K562 (cell line): ENCODE measurements at regions not wholly inside any gene's neighbourhood (a gene's known extent, or its start where the extent isn't known, plus 50 kb on each side); places are given as distances from the start of the nearest gene placed in this dataset.

ENCODE experiments used
- ATAC-seq: fragments of 200-7000 bp; cut with Tn5 transposase; 3 replicates; pipeline ENCODE4 v1.9.1; 2020; ENCODE audit warnings: moderate library complexity
- BruUV-seq: library from RNA; stranded (reverse); fragments of 400-500 nt; replicated peaks from 2 replicates; lab custom pipeline; 2021; lab: Mats Ljungman, UMichigan
- CTCF ChIA-PET: fragments of 300-600 bp; formaldehyde crosslinking; extraction: SDS; loops from one replicate; lab custom pipeline; 2021; ENCODE audit warnings: low intra/inter-chr PET ratio; lab: Yijun Ruan, JAX
- POLR2A ChIA-PET: fragments of 300-600, 350-650 bp; sonication (Branson Sonifier 250); formaldehyde crosslinking; extraction: SDS; loops from one replicate; lab custom pipeline; 2021; ENCODE audit warnings: antibody characterized with exemption, inconsistent platforms; lab: Yijun Ruan, JAX
- DNase-seq, 4 experiments: peaks; one replicate each; pipeline versions ENCODE4 v3.0.0 to v3.0.0-alpha.2; 2011 to 2018; ENCODE audit warnings: low spot score in 3 of 4, mixed read lengths in 3 of 4; ENCODE audit errors: extremely low read depth in 1 of 4
- FAIRE-seq: peaks from 2 replicates; lab custom pipeline; 2011; peaks lifted over from hg19 to GRCh38; lab: Jason Lieb, UNC
- H2AFZ ChIP-seq: 2 replicates; pipeline ENCODE4 v1.6.0; 2011; ENCODE audit warnings: low read depth, low read length, control low read depth, inconsistent platforms
- H3K27ac ChIP-seq: fragments of 200-600 bp; 3 replicates; pipeline ENCODE4 v1.8.0; 2011; ENCODE audit warnings: low read depth, mild to moderate bottlenecking, control low read depth, inconsistent platforms, low read length, moderate library complexity, mixed read lengths; ENCODE audit errors: extremely low read depth
- H3K27me3 ChIP-seq, 2 experiments: fragments of 300-600 bp in 1 of 2; 2 replicates in 1 of 2; 3 replicates in 1 of 2; pipeline versions ENCODE4 v1.6.0 to v1.8.0; 2011; ENCODE audit warnings: inconsistent platforms in 2 of 2, low read length in 2 of 2, mild to moderate bottlenecking in 1 of 2, mixed read lengths in 1 of 2, moderate library complexity in 1 of 2; ENCODE audit not compliant: control insufficient read depth in 2 of 2, insufficient read depth in 2 of 2
- H3K36me3 ChIP-seq: fragments of 300-600 bp; 3 replicates; pipeline ENCODE4 v1.8.0; 2011; ENCODE audit warnings: mild to moderate bottlenecking, low read length, inconsistent platforms; ENCODE audit not compliant: control insufficient read depth, insufficient read depth
- H3K4me1 ChIP-seq, 2 experiments: fragments of 200-600 bp in 1 of 2; replicated peaks in 1 of 2; 2 replicates in 1 of 2; 3 replicates in 1 of 2; pipeline versions ENCODE4 v1.5.1 to v1.8.0; 2011; ENCODE audit warnings: inconsistent platforms in 2 of 2, low read length in 2 of 2, mild to moderate bottlenecking in 1 of 2, mixed read lengths in 1 of 2, moderate library complexity in 1 of 2; ENCODE audit not compliant: control insufficient read depth in 2 of 2, insufficient read depth in 2 of 2
- H3K4me2 ChIP-seq: 2 replicates; pipeline ENCODE4 v1.6.1; 2011; ENCODE audit warnings: low read length, control low read depth, inconsistent platforms, mixed read lengths; ENCODE audit not compliant: insufficient read depth
- H3K4me3 ChIP-seq: fragments of 200-600 bp; sonication (generic), shearing (Covaris generic); 2 replicates; pipeline ENCODE4 v1.5.1; 2016; ENCODE audit warnings: control low read depth, inconsistent platforms
- H3K79me2 ChIP-seq: fragments of 200-600 bp; 3 replicates; pipeline ENCODE4 v1.8.0; 2011; ENCODE audit warnings: low read length, inconsistent platforms; ENCODE audit not compliant: control insufficient read depth, insufficient read depth
- H3K9ac ChIP-seq, 2 experiments: 2 replicates each; pipeline versions ENCODE4 v1.6.0 to v1.6.1; 2011; ENCODE audit warnings: low read depth in 2 of 2, low read length in 2 of 2, control low read depth in 1 of 2, inconsistent platforms in 1 of 2, mild to moderate bottlenecking in 1 of 2, mixed read lengths in 1 of 2; ENCODE audit not compliant: insufficient read depth in 1 of 2
- H3K9me1 ChIP-seq: one replicate; pipeline ENCODE4 v1.6.0; 2011; ENCODE audit warnings: inconsistent platforms, mild to moderate bottlenecking, low read length, moderate library complexity; ENCODE audit not compliant: control insufficient read depth, insufficient read depth
- H3K9me3 ChIP-seq: replicated peaks from 2 replicates; pipeline ENCODE4 v1.5.1; 2011; ENCODE audit warnings: low read depth, low read length, inconsistent platforms; ENCODE audit not compliant: control insufficient read depth, insufficient read depth
- H4K20me1 ChIP-seq: replicated peaks from 2 replicates; pipeline ENCODE4 v1.6.1; 2011; ENCODE audit warnings: low read length, inconsistent platforms, mixed read lengths; ENCODE audit not compliant: control insufficient read depth, insufficient read depth
- ARID3A ChIP-seq: IDR thresholded peaks from 2 replicates; pipeline ENCODE4 v1.6.1; 2012; ENCODE audit warnings: low read depth, low read length, improper control_type of control experiment, borderline replicate concordance
- ARID3B ChIP-seq: fragments of 250-450 bp; sonication (Bioruptor Pico); IDR thresholded peaks from 2 replicates; pipeline ENCODE4 v1.4.0; 2020; ENCODE audit warnings: borderline replicate concordance
- BRCA1 ChIP-seq, 2 experiments: fragments of 450-650 bp in 1 of 2; sonication (generic) in 1 of 2; formaldehyde crosslinking in 1 of 2; IDR thresholded peaks; 2 replicates each; pipeline versions ENCODE4 v1.5.0 to v1.6.1; 2017 to 2020; ENCODE audit warnings: mild to moderate bottlenecking in 1 of 2, missing genetic modification reagents in 1 of 2
- C11orf30 ChIP-seq: fragments of 450-650 bp; IDR thresholded peaks from 2 replicates; pipeline ENCODE4 v1.6.1; 2016; ENCODE audit warnings: low read depth, mild to moderate bottlenecking
- CTBP1 ChIP-seq: fragments of 450-650 bp; IDR thresholded peaks from 2 replicates; pipeline ENCODE4 v1.6.1; 2016; ENCODE audit warnings: borderline replicate concordance
- ERF ChIP-seq: fragments of 450-650 bp; formaldehyde crosslinking; IDR thresholded peaks from 2 replicates; pipeline ENCODE4 v1.4.0; 2020; ENCODE audit warnings: mild to moderate bottlenecking, mixed read lengths
- HDAC8 ChIP-seq: fragments of 450-650 bp; IDR thresholded peaks from 2 replicates; pipeline ENCODE4 v1.6.1; 2016; ENCODE audit warnings: mild to moderate bottlenecking, missing genetic modification characterization, moderate library complexity, missing compliant biosample characterization
- HMBOX1 ChIP-seq: sonication (generic); IDR thresholded peaks from 2 replicates; pipeline ENCODE4 v1.6.1; 2016
- RFX5 ChIP-seq: IDR thresholded peaks from 2 replicates; pipeline ENCODE4 v1.6.1; 2011; ENCODE audit warnings: low read depth, mild to moderate bottlenecking, improper control_type of control experiment, low read length
- SMARCB1 ChIP-seq: IDR thresholded peaks from 2 replicates; pipeline ENCODE4 v1.6.1; 2011; ENCODE audit warnings: improper control_type of control experiment, low read depth; ENCODE audit not compliant: insufficient read length
- SNIP1 ChIP-seq: fragments of 450-650 bp; IDR thresholded peaks from 2 replicates; pipeline ENCODE4 v1.7.1; 2017; ENCODE audit warnings: low read depth, mild to moderate bottlenecking
- SREBF1 ChIP-seq: fragments of 150-350 bp; IDR thresholded peaks from 2 replicates; pipeline ENCODE4 v1.6.1; 2014; ENCODE audit warnings: antibody characterized with exemption, low read depth, low read length, borderline replicate concordance
- THRAP3 ChIP-seq: fragments of 450-650 bp; IDR thresholded peaks from 2 replicates; pipeline ENCODE4 v1.6.1; 2016; ENCODE audit warnings: mild to moderate bottlenecking, inconsistent platforms, borderline replicate concordance
- USF1 ChIP-seq: sonication (generic); formaldehyde crosslinking; IDR thresholded peaks from 2 replicates; pipeline ENCODE4 v1.9.0; 2022; ENCODE audit warnings: mild to moderate bottlenecking, missing genetic modification reagents
- ZBTB1 ChIP-seq: sonication (generic); formaldehyde crosslinking; IDR thresholded peaks from 2 replicates; pipeline ENCODE4 v1.8.1; 2023; ENCODE audit warnings: missing genetic modification reagents, low read depth, mild to moderate bottlenecking, borderline replicate concordance
- ZHX1 ChIP-seq: fragments of 150-350 bp; conservative IDR thresholded peaks from 2 replicates; pipeline ENCODE4 v1.6.1; 2014; ENCODE audit warnings: low read length
- WGBS: fragments of 100-300 bp; shearing (Covaris generic); methylation state at CpG from one replicate; pipeline ENCODE4 v1.1.6; 2016; ENCODE audit warnings: low coverage, mixed read lengths; ENCODE audit not compliant: insufficient coverage; ENCODE audit errors: missing lambda C conversion rate; 5-methylcytosine and 5-hydroxymethylcytosine counted together
- in situ Hi-C: fragments of 300-500 bp; cut with MboI; formaldehyde crosslinking; loops from 4 replicates; pipeline ENCODE4 v1.15.0; 2018; ENCODE audit warnings: inconsistent platforms, mixed read lengths
- intact Hi-C: fragments of 100-400 bp; cut with micrococcal nuclease; formaldehyde crosslinking; loops from 2 replicates; pipeline ENCODE4 v1.14.2; 2022

GRCh38 chr5:38667499-38667776, 111.0 kb upstream of the LIFR start:
- Histone ChIP-seq H3K4me2 (no peak overlapping the region), H4K20me1 (no peaks in the 10 kb centered on the region), H3K4me1 (no peaks in the 10 kb centered on the region; a peak in 1 of 5 replicates), H3K36me3 (no peaks in the 10 kb centered on the region), H3K27ac (no peak overlapping the region), H3K79me2 (no peaks in the 10 kb centered on the region), H3K9me1 (no peaks in the 10 kb centered on the region), H3K4me3 (no peak overlapping the region), H3K9ac (no peak overlapping the region), H2AFZ (no peak overlapping the region), H3K9me3 (no peaks in the 10 kb centered on the region), H3K27me3 (0 out of 5 replicates have a peak, but pooled peaks cover 0 to 6% of the 10 kb centered on the region in 2 experiments)
- in situ Hi-C loops = no loop called here
- no peak for DNase-seq
- ChIA-PET CTCF (interaction anchor here (1.0 to 2.2 kb wide), 4 partner anchors 142 to 459 kb away, joined by 3 to 14 read pairs (median 5); no protein-coding TSS in a partner anchor), POLR2A (interaction anchor here (0.9 to 1.2 kb wide), 2 partner anchors 183 to 226 kb away, joined by 3 to 5 read pairs; no protein-coding TSS in a partner anchor)
- 0% methylated on average over 1 of the region's 1 CpG for WGBS
- BruUV-seq = no TSS peak
- intact Hi-C loops = loop anchor here (1.0 to 5.0 kb wide), 5 partner anchors 115 to 455 kb away; no protein-coding TSS in a partner anchor
- FAIRE-seq = no peak
- no peak for ATAC-seq
- no peak for TF ChIP-seq ERF (CRISPR knock-in tag)
- TF ChIP-seq SMARCB1 = no peak
- TF ChIP-seq ZBTB1 (CRISPR knock-in tag) = no peak
- TF ChIP-seq SREBF1 = no peak
- no peak for TF ChIP-seq BRCA1 (IDR thresholded peaks at IDR 0.05)
- TF ChIP-seq BRCA1 (CRISPR knock-in tag; IDR thresholded peaks at IDR 0.05) = no peak
- no peak for TF ChIP-seq ARID3A
- no peak for TF ChIP-seq ZHX1
- TF ChIP-seq C11orf30 = no peak
- no peak for TF ChIP-seq HMBOX1
- no peak for TF ChIP-seq CTBP1
- TF ChIP-seq THRAP3 = no peak
- no peak for TF ChIP-seq SNIP1
- no peak for TF ChIP-seq HDAC8 (tag)
- no peak for TF ChIP-seq ARID3B (CRISPR knock-in tag)
- no peak for TF ChIP-seq RFX5
- TF ChIP-seq USF1 (CRISPR knock-in tag) = no peak
